ENCODE measurements at regions not wholly inside any gene's neighbourhood (a gene's known extent, or its start where the extent isn't known, plus 50 kb on each side); places are given as distances from the start of the nearest gene placed in this dataset.

- no peak overlapping the region for H3K4me3 ChIP-seq
- H3K9me3 ChIP-seq (ENCODE audit: control insufficient read depth in 4 of 4, insufficient read depth in 3 of 4, low read length in 3 of 4): no peaks in the 10 kb centered on the region
- no peak for TF ChIP-seq CTCF (IDR thresholded peaks at IDR 0.05; ENCODE audit: control extremely low read depth, extremely low read depth)
- DNase-seq (no peak), ATAC-seq (ENCODE audit: insufficient read depth, low FRiP score) (no peak)
- no peak overlapping the region for H3K9ac ChIP-seq (ENCODE audit: insufficient read depth in 1 of 2, low read length in 2 of 2)
- peaks cover 0 to 41% (median 6%) of the 10 kb centered on the region in 5 donors for H3K4me1 ChIP-seq (ENCODE audit: control insufficient read depth in 5 of 5, insufficient read depth in 5 of 5, low read length in 5 of 5)
- H3K27ac ChIP-seq (ENCODE audit: low read depth in 1 of 2, low read length in 1 of 2): no peak overlapping the region
- H3K27me3 ChIP-seq (ENCODE audit: control insufficient read depth in 3 of 3, insufficient read depth in 3 of 3, low read length in 2 of 3): no peaks in the 10 kb centered on the region
- H3K36me3 ChIP-seq (ENCODE audit: control insufficient read depth in 4 of 4, insufficient read depth in 4 of 4, low read length in 4 of 4): no peaks in the 10 kb centered on the region
- 96 to 100% methylated on average over 2 of the region's 2 CpGs for whole genome bisulfite sequencing, 2 donors
Measured at GRCh38 chr3:72516361-72516760, 331.9 kb downstream of the SHQ1 start.

GRCh38 chr3:72515941-72516340 lies 332.3 kb downstream of the SHQ1 start:
- H3K4me1 ChIP-seq (ENCODE audit: control insufficient read depth in 5 of 5, insufficient read depth in 5 of 5, low read length in 5 of 5): peaks cover 0 to 41% (median 7%) of the 10 kb centered on the region in 5 donors
- no peak overlapping the region for H3K27ac ChIP-seq (ENCODE audit: low read depth in 1 of 2, low read length in 1 of 2)
- TF ChIP-seq CTCF (IDR thresholded peaks at IDR 0.05; ENCODE audit: control extremely low read depth, extremely low read depth): no peak
- H3K9ac ChIP-seq (ENCODE audit: insufficient read depth in 1 of 2, low read length in 2 of 2): no peak overlapping the region
- H3K4me3 ChIP-seq: no peak overlapping the region
- DNase-seq (peak; percentile 37 to 73 (median 62)), ATAC-seq (ENCODE audit: insufficient read depth, low FRiP score) (no peak)
- no peaks in the 10 kb centered on the region for H3K27me3 ChIP-seq (ENCODE audit: control insufficient read depth in 3 of 3, insufficient read depth in 3 of 3, low read length in 2 of 3)
- H3K36me3 ChIP-seq (ENCODE audit: control insufficient read depth in 4 of 4, insufficient read depth in 4 of 4, low read length in 4 of 4): no peaks in the 10 kb centered on the region
- H3K9me3 ChIP-seq (ENCODE audit: control insufficient read depth in 4 of 4, insufficient read depth in 3 of 4, low read length in 3 of 4): no peaks in the 10 kb centered on the region
- 76 to 84% methylated on average over 3 of the region's 3 CpGs for WGBS, 2 donors

- H3K4me3 ChIP-seq: no peak overlapping the region
- peak; percentile 50 to 85 (median 84) for DNase-seq
- peaks cover 0 to 38% (median 7%) of the 10 kb centered on the region in 5 donors for H3K4me1 ChIP-seq (ENCODE audit: control insufficient read depth in 5 of 5, insufficient read depth in 5 of 5, low read length in 5 of 5)
- 76 to 94% methylated on average over 3 of the region's 3 CpGs for WGBS, 2 donors
- H3K27me3 ChIP-seq (ENCODE audit: control insufficient read depth in 3 of 3, insufficient read depth in 3 of 3, low read length in 2 of 3): no peaks in the 10 kb centered on the region
- no peak for TF ChIP-seq CTCF (IDR thresholded peaks at IDR 0.05; ENCODE audit: control extremely low read depth, extremely low read depth)
- no peak overlapping the region for H3K27ac ChIP-seq (ENCODE audit: low read depth in 1 of 2, low read length in 1 of 2)
- H3K9ac ChIP-seq (ENCODE audit: insufficient read depth in 1 of 2, low read length in 2 of 2): no peak overlapping the region
- no peak for ATAC-seq (ENCODE audit: insufficient read depth, low FRiP score)
- no peaks in the 10 kb centered on the region for H3K36me3 ChIP-seq (ENCODE audit: control insufficient read depth in 4 of 4, insufficient read depth in 4 of 4, low read length in 4 of 4)
- H3K9me3 ChIP-seq (ENCODE audit: control insufficient read depth in 4 of 4, insufficient read depth in 3 of 4, low read length in 3 of 4): no peaks in the 10 kb centered on the region
Measured at GRCh38 chr3:72515281-72515680, 333.0 kb downstream of the SHQ1 start.

GRCh38 chr3:72510247-72510646 lies 338.0 kb downstream of the SHQ1 start:
- H3K27ac ChIP-seq (ENCODE audit: low read depth in 1 of 2, low read length in 1 of 2): no peak overlapping the region
- no peak overlapping the region for H3K4me3 ChIP-seq
- H3K27me3 ChIP-seq (ENCODE audit: control insufficient read depth in 3 of 3, insufficient read depth in 3 of 3, low read length in 2 of 3): peaks cover 0 to 5% (median 0%) of the 10 kb centered on the region in 3 donors
- H3K36me3 ChIP-seq (ENCODE audit: control insufficient read depth in 4 of 4, insufficient read depth in 4 of 4, low read length in 4 of 4): no peaks in the 10 kb centered on the region
- ATAC-seq (ENCODE audit: insufficient read depth, low FRiP score) (no peak), DNase-seq (no peak)
- peaks cover 0 to 3% (median 0%) of the 10 kb centered on the region in 5 donors for H3K4me1 ChIP-seq (ENCODE audit: control insufficient read depth in 5 of 5, insufficient read depth in 5 of 5, low read length in 5 of 5)
- WGBS, 2 donors: 82 to 94% methylated on average over 3 of the region's 3 CpGs
- no peaks in the 10 kb centered on the region for H3K9me3 ChIP-seq (ENCODE audit: control insufficient read depth in 4 of 4, insufficient read depth in 3 of 4, low read length in 3 of 4)
- no peak for TF ChIP-seq CTCF (IDR thresholded peaks at IDR 0.05; ENCODE audit: control extremely low read depth, extremely low read depth)
- no peak overlapping the region for H3K9ac ChIP-seq (ENCODE audit: insufficient read depth in 1 of 2, low read length in 2 of 2)
